GM21360 (cell line): ENCODE measurements at regions not wholly inside any gene's neighbourhood (a gene's known extent, or its start where the extent isn't known, plus 50 kb on each side); places are given as distances from the start of the nearest gene placed in this dataset.
A peak's percentile ranks its signal among the peaks of the same experiment; 100 is the strongest.

ENCODE experiments used
- ATAC-seq: cut with Tn5 transposase; IDR thresholded peaks from one replicate; pipeline ENCODE4 v1.9.1; 2021; ENCODE audit warnings: mild to moderate bottlenecking, moderate library complexity; ENCODE audit not compliant: unreplicated experiment

DNA sequence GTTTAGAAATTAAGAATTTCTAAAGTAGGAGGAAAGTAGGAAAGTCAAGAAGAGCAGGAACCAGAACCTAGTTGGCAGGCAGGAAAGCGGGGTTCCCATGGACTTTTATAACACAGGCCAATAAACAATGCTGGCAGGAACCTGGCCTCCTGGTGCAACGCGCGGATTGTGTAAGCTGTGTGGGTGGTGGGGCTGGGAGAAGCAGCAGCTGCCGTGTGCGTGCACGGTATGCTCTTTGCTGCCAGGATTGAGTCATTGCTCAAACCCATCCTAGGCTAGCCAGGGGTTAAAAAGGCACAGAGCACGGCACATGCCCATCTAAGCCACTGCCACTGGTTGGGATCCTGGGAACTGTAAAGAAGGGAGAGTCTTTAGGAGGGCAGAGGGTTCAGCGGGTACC lies 209.9 kb upstream of the RGMA start:
- no peak for ATAC-seq

DNA sequence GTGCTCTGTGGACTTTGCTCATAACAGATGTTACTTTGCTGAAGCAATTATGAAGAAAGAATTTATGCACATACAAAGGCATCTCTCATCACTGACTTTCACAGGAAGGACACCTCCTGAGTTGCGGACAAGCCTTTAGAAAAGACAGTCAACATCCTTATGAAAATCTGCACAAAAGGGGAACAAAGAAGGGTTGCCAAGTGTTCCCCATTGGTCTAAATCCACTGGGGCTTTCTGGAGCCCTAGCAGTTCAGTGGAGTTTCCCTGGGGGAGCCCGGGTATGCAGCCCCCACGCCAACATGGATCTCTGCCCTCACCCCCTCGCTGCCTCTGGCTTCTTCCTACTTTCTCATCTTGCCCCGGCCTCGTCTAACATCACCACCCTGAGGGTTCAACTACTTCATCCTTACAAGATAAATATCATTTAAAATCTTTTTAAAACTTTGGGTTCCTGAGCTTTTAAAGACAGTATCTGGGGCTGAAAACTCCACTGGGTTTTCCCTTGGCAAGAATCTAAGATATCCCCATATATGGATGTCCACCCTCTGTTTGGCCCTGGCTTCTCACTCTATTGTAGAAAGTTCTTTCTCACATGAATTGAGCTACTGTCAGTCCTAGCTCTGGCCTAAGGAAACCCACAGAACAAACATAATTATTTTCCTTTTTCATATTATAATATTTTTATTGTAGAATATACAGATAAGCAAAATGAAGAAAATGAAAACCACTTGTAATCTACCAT lies 207.9 kb upstream of the RGMA start:
- ATAC-seq, result peak; percentile 58

DNA sequence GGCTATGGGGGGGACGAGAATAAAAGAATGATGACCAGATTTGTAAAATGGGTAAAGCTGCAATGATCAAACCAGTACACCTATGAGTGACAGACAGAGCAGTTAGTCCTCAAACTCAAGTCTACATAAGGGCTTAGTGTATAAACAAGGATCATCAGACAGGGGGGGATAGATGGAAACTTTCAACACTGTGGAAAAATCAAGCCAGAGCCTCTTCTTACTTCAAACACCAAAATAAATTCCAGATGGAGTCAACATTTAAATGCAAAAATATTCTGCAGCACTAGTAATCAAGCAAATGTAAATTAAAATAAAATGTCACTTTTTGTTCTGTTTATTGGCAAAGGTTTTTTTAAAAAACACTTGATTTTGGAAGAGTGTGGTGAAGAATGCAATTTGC lies 205.9 kb upstream of the RGMA start:
- ATAC-seq, result no peak

DNA sequence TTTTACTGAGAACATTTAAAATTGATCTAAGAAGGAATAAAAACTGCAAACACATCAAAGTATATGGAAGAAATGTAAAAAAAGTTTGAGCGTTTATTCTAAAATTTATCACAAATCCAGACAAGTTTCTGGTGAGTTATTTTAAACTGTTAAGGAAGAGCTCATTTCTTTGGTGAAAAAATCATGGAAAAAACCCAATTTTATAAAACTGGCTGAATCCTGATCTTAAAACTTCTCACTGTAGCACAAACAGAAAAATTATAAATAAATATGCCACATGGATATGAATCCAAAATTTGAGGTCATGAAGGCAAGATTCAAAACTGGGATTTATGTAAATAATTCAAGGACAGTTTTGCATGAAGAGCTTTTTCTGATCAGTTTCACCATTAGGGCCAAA lies 205.1 kb upstream of the RGMA start:
- no peak for ATAC-seq

DNA sequence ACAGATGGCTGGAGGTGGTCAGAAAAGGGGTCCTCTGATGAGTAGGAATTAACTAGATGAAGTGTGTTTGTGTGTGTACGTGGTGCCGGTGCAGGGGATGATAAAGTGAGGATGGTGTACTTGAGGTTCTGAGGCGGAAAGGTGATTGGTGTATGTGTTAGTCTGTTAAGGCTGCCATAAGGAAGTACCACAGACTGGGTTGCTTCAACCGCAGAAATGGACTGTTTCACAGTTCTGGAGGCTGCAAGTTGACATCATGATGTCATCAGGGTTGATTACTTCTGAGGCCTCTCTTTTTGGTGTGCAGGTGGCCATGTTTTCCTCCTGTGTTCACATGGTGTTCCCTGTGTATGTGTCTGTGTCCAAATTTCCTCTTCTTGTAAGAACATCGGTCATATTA lies 202.4 kb upstream of the RGMA start:
- ATAC-seq, result no peak

DNA sequence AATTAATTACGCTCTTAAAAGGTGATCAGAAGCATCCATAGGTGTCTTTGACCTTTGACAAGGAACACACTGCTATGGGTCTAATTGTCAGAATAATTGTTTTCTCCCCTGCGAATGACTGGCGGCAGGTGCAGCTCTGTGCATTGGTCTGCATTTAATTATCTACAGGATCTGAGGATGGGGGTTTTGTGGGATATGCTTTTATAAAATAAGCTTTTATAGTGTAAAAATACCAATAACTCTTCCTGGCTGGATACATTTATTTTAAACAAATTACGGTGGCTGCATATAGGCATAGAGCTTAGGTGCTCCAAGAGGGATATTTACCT lies 201.6 kb upstream of the RGMA start:
- no peak for ATAC-seq

DNA sequence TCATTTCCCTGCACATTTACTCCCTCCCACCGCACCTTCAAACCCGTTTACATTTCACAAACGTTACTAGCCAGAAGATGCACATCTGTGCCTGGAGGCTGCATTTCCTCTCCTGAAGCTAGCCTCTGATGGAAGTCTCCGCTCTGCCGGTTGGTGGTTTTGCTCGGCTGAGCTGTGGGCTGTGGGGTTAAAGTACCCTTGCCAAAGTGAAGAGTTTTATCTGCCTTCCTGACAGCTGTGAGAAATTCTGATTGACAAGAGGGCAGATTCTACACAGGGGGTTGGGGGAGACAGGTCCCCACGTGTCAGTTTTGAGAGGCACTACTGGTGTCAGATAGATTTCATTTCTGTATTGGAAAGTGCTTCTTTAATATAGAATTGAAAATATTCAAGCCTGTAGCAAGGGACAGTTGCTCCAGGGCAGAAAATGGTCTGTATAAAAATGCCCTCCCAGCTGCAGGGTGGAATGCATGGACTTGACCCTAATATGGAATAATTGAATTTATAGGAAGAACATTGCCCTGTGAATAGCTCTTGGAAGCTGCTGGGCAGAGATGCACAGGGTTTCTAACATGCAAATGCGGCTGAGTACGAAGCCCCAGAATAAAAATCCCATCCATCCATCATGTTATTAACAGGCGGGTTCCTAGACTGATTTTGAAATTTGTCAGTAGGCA lies 201.1 kb upstream of the RGMA start:
- ATAC-seq, result no peak

DNA sequence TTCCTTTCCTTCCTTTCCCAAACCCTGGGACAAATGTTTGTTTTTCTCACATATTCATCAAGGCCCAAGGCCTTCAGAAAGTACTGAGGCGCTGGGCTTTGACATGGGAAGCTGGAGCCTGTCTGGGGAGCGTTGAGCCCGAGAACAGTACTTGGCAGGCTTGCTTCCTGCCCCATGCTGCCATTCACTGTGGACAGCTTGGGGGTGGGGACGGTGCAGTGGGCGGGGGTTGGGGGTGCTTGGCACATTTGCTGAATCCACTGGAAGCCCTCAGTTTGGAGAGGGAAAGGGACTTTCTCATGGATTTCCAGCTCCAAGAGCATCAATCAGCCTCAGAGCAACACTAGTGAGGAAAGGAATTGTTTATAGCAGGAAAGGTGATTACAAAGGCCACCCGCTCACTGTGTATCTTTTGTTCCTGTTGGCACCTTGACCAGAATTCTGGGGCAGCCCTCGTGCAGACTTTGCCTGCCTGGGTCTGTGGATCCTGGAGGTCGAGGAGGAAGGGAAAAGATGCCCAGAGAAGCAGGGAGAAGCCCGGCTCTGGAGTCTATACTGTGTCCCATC lies 199.8 kb upstream of the RGMA start:
- no peak for ATAC-seq

DNA sequence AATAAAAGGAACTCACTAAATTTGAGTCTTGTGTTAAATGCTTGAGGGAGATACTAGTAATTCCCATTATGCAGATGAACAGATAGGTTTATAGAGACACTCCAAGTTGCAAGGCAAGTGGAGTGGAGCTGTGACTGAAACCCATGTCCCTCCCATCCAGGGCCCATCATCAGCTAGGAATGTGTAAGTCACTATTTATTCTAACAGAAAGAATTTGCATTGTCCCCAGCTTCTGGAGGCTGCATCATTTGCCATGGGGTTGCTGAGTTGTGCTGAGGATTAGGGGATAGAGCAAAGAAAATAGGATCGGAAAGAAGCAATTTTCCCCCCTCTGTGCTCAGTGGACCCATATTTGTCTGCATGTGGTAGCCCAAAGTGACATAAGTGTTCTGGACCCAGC lies 197.4 kb upstream of the RGMA start:
- ATAC-seq, result no peak

DNA sequence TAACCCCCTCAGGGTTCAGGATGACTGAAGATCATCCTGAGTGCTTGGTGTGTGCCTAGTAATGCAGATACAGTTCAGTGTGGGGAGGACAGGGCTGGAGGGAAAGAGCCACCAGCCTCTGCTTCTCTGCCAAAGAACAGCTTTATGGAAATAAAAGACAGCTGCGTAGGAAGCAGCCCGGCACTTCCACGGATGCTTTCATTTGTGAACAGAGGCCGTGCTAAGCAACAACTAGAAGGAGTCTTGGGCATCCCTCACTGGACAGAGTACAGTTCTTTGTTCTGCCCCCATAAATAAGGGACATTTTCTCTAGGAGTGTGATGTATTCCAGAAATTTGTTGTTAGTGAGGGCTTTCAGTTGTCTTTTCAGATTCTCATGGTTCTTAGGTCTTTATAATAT lies 194.8 kb upstream of the RGMA start:
- no peak for ATAC-seq

DNA sequence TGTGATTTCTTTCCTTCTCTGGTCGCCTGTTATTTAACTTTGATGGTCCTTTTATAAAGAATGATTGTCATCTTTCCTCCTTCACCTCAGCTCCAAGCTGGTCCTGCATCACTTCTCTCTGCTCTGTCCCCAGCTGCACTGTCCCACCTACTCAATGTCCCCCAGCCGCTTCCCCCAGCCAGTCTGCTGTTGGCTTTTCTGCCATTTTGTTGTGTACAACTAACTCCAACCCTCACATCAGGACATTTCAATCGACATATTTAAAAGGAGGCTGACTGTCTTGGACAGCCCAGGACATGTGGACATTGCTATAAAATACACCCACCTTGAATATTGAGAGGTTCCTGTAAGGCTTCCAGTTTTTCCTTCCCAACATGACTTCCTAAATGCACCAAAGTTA lies 193.8 kb upstream of the RGMA start:
- no peak for ATAC-seq

DNA sequence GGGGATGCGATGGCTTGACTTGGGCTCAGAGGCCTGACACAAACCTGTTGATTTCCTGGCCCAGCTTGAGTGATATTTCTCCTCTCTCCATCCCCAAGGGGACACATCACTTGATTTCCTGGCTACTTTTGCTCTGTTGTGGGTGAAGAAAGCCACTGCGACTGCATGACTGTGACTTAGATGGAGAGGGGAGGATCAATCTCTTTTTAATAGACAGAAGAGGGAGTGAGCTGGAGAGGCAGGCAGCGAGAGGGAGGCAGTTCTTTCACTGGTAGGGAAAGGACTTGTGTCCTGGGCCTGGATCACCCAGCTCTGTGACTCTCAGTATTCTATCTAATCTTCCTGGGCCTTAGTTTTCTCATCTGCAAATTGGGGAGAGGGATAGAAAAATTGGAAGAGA lies 189.8 kb upstream of the RGMA start:
- ATAC-seq, result no peak

DNA sequence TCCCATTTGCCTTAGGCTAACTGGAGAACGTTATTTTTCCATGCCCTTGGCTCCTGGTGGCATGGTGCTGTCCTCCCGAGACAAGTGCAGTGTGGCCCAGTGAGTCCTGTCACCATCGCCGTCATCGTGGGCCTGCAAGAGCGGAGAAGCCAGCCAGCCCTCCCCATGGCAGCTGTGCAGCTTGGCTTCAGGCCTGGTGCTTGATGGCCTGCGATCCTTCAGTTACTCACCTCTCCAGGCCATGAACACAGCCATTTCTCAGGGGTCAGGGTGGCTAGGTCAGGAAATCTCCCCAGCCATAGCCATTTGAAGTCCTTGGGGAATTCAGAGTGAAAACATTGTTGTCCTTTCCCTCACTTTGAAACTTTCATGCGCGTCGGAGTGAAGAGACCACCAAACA lies 189.0 kb upstream of the RGMA start:
- no peak for ATAC-seq

DNA sequence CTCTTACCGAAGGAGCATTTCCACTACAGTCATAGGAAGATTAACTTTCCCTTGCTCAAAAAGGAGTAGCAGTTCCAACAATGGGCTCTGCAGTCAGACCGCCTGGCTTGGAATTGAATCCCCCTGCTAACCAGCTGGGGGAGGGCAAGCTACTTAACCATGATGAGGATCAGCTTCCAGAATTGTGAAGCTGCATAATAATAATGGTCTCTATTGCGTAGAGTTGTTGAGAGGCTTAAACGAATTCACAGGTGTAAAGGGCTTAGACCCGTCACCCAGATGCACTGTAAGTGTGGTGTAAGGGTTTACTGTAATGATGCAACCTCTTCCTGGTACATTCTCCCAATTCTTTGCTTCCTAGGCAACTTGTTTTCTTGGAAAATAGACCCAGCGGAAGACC lies 185.2 kb upstream of the RGMA start:
- ATAC-seq, result no peak

DNA sequence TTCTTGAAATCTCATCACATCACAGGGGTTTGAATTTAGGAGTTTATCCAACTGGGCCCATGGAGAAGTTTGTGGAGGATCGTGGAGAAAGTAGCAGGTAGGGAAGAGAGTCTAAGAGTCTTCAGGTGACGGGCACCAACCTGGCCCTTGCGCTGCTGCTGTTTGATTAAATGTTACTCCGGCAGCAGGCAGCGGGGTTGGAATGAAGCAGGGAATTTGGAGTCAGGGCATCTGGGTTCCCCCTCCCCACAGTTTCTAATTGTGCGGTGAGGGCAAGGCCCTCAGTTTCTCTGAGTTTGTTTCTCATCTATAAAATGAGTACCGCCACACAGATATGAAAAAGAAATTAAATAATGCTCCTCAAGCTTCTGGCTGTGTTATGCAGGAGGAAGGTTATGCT lies 182.9 kb upstream of the RGMA start:
- no peak for ATAC-seq

DNA sequence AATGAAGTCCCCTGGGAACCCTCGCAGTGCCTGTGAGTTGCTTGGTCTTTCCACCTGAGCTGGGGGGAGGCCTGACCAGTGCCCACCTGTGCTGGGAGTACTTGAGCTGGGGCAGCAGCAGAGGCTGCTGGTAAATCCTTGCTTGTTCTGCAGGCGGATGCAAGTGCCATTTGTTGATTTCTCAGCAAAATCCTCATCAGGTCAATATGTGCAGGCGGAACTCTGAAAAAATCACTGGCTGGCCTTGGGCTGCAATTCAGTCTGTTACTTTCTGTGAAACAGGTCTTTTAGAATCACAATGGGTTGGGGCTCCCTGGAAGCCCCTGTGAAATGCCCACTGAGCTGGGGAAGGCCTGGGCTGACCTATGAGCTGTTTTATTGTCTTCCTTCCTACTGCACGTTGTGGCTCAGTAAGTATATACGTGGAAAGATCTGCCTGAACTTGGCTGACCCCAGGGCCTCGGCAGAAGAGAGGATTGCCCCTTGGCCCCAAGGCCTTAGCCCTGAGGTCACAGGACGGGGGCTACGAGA lies 182.0 kb upstream of the RGMA start:
- no peak for ATAC-seq

DNA sequence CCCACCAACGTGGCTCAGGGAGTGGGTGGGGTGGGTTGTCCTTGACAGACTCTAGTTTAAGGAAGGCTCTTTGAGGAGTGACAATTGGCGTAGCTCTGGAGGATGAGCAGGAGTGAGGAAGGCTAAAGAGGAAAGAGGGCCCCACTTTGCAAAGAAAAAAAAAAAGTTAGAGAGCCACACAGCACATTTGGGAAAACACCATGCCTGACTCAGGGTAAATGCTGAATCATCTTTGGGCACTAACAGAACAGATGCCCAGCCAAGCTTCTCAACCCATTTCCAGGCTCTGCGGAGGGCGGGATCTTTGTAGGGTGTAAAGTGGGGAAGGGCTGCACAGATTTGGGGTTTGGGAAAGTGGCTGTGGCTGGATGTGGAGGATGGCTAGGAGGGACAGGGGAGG lies 179.1 kb upstream of the RGMA start:
- no peak for ATAC-seq

DNA sequence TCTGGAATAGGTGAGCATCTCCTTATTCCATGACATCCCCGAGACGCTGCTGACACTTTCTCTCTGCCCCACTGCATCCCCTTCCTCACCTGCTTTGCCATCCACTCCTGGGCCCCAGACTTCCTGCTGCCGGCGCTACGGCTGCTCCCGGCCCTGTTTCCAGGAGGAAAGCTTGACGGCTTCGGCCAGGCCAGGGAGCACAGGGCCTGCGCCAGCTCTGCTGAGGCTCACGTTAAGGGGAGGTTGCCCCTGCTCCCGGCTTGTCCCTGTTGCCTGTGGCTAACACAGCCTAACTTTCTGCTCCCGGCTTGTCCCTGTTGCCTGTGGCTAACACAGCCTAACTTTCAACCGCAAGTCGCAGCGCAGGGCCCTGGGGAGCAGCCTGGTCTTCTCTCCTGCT lies 177.3 kb upstream of the RGMA start:
- ATAC-seq, result no peak

DNA sequence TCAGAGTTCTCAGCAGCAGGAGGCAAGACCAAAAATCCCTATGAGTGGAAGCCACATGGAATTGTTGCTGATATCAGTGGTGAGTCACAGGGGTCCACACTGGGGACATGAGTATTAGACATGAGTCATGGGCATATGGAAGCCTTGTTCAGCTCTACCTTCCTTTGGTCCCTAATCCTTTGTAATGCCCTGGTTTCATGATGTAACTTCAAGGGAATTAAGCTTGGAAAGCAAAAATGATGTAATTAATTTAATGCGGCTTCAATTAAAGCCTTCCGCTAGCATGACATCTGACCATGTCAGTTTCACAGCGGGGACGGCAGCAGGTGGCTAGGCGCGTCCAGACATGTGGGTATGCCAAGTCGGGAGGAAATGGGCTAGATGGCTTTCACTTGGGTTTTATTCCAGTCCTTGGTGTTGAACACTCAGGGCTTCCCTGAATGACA lies 176.1 kb upstream of the RGMA start:
- no peak for ATAC-seq

DNA sequence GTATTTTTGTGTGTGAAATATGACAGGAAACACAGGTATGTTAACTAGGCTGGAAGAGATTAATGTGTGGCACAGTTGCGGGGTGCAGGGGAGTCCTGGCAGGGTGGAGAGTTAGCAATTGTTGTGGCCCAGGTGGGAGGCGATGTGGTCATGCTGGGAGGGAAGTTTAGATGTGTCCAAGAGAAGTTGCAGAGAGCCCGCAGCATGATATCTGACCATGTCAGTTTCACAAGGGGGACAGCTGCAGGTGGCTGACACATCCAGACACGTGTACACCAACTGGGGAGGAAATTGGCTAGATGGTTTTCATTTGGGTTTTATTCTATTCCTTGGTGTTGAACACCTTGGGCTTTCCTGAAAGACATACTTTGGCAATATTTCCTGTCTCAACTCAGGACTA lies 172.8 kb upstream of the RGMA start:
- ATAC-seq, result no peak

DNA sequence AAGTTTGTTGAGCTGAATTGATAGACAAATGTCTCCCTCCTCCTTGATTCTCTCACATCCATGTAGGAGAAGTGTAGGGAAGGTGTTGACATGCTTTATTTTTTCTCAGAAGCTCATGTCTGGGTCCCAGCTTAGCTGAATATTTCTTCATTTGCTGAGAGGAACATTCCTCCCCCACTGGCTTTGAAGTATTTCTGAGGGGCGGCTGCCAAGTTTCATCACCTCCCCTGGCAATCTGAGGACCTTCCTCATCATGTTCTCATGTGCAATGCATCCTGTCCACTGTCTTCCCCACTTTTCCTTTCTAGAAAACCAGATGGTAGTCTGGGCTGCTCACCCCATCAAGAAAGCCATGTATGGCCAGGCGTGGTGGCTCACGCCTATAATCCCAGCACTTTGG lies 168.9 kb upstream of the RGMA start:
- no peak for ATAC-seq

DNA sequence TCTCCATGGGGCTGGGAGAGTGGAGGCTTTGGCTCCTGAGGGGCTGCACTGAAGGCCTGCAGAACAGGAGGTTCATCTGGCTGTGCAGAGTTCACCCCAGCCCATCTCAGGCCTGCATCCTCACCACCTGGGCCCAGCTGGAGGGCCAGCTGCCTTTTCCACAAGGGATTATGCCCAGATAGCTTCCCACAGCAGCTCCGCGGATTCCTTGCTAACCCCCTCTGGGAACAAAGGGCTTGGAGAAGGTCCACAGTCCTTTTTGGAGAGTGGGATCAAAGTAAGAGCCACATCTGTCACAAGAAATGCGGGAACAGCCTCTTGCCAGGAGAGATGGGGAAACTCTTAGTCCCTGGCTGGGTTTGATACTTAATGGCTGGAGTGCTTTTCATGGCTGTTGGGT lies 164.7 kb upstream of the RGMA start:
- ATAC-seq, result no peak
